ENCODE measurements at regions not wholly inside any gene's neighbourhood (a gene's known extent, or its start where the extent isn't known, plus 50 kb on each side); places are given as distances from the start of the nearest gene placed in this dataset.
"Not testable (repeated sequence)": the region's sequence is repeated elsewhere in the genome, so short reads cannot be mapped to it uniquely, and the experiment has no call there.

DNA sequence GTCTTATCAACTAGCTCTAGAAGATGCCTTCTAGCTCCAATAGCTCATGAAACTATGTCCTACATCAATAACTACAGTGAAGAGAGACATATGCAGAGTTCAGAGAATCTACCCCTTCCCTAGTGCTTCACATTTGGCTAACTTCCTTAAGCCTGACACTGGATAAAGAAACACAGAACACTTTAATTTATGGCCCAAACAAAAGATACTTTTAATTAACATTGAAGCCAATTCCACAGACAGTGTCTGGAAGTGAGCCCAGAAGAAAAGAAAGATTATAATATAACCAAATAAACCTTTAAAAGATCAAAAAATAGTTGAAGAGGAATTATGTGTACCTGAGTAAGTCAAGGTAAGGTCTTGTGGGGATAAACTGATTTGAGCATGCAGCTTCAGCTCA lies 255.2 kb downstream of the C11orf87 start:
- no peak for DNase-seq (ENCODE audit: low read depth, low spot score)

DNA sequence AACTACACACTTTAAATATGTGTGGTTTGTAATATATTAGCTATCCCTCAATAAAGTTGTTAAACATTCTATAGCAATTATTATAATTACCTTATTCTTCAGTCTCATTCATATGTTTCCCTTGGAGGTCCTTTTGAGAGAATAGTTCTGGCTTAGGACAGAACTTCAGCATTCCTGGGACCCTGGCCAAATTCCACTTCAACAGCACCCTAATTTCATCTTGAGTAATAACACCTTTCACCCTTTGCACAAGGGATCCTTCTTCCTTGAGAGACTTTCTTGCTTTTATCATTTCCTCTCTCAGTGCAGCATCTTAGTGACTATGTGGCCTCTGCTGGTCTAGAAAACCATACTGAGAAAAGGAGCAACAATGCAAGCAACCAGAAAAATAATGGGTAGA lies 255.9 kb downstream of the C11orf87 start:
- no peak for DNase-seq (ENCODE audit: low read depth, low spot score)

GRCh38 chr11:109680127-109680526 lies 258.1 kb downstream of the C11orf87 start:
- no peak for DNase-seq (ENCODE audit: low read depth, low spot score)

- DNase-seq (ENCODE audit: low read depth, low spot score): not testable (repeated sequence)
Observed at GRCh38 chr11:109682788-109683187, 260.8 kb downstream of the C11orf87 start.

- no peak for DNase-seq (ENCODE audit: low read depth, low spot score)
Observed at GRCh38 chr11:109695696-109696095, 273.7 kb downstream of the C11orf87 start.

- DNase-seq (ENCODE audit: low read depth, low spot score): no peak
Observed at GRCh38 chr11:109696191-109696897, 274.4 kb downstream of the C11orf87 start.

GRCh38 chr11:109697140-109697843 lies 275.3 kb downstream of the C11orf87 start:
- peak; percentile 33 for DNase-seq (ENCODE audit: low read depth, low spot score)

- no peak for DNase-seq (ENCODE audit: low read depth, low spot score)
Observed at GRCh38 chr11:109698237-109698636, 276.2 kb downstream of the C11orf87 start.

GRCh38 chr11:109704432-109704831 lies 282.4 kb downstream of the C11orf87 start:
- no peak for DNase-seq (ENCODE audit: low read depth, low spot score)

GRCh38 chr11:109706945-109707344 lies 285.0 kb downstream of the C11orf87 start:
- DNase-seq (ENCODE audit: low read depth, low spot score): no peak

DNA sequence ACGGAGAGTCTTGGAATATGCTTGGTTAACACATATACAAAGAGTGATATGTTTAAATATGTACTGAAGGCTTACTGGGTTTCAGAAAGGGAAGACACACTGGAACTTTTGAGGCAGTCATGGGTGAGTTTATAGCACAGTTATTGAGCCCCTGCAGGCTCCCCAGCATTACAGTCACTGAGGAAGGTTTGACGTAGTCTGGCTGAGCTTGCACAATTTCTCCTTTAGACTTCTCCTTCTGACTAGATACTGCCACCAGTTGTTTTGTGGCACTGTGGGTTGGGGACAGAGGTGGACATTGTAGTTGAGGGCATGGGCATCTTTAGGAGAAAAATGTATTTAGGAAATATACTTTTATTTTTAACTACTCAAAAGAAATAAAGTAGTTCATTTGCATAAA lies 285.4 kb downstream of the C11orf87 start:
- DNase-seq (ENCODE audit: low read depth, low spot score): no peak

DNA sequence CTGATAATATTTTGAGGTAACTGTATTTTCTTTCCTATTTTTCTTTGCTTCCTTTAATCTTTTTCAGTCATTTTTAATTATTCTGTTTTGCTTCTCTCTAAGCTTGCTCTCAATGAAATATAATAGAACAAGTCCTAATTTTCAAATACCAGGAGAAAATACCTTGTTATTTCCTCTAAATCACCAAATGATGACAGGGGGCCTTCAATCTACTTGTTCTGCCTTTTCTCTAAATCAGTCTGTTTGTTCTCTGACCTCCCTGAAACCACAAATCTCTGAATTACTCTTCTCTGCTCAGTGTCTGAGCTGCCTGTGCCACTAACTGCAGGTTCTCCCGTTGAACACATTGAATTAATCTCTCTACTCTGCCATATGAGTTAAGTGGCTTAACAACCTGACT lies 286.2 kb downstream of the C11orf87 start:
- no peak for DNase-seq (ENCODE audit: low read depth, low spot score)

GRCh38 chr11:109714444-109714843 lies 292.5 kb downstream of the C11orf87 start:
- not testable (repeated sequence) for DNase-seq (ENCODE audit: low read depth, low spot score)

GRCh38 chr11:109715424-109715823 lies 293.4 kb downstream of the C11orf87 start:
- DNase-seq (ENCODE audit: low read depth, low spot score): not testable (repeated sequence)

- no peak for DNase-seq (ENCODE audit: low read depth, low spot score)
Observed at GRCh38 chr11:109726061-109726460, 304.1 kb downstream of the C11orf87 start.

- no peak for DNase-seq (ENCODE audit: low read depth, low spot score)
Observed at GRCh38 chr11:109728056-109728455, 306.1 kb downstream of the C11orf87 start.

DNA sequence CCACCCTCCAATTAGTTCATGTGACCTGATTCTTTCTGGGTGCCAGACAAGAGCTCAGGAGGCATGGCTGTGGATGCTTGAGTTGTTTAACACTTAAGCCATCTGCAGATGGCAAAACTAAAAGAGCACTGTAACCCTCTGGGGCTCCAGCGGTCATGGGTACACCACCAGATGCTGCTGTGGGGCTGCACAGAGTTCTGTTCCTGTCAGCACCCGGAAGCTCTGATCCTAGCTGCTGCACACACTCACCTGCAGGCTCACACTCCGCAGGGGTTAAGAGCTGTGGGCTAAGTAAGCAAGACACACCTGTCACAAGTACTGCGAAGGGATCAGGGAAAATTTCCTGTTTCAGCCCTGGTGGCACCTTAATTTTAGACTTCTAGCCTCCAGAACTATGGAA lies 307.8 kb downstream of the C11orf87 start:
- no peak for DNase-seq (ENCODE audit: low read depth, low spot score)

DNA sequence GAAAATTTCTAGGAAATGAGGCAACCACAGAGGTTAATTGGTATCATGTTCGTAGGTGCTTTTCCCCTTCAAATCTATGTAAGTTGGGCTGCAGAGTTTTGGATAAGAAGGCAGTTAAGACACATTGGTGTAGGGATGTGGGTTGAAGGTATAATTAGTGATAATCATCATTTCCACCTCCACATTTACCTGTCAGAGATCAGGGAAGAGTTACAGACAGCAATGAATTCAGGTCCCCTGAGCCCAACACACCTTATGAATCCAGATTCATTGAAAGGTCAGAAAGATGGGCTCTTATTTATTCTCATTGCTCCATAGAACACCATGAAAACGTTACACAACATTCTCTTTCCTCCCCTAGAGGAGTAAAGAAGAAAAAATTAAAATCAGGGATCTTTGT lies 308.7 kb downstream of the C11orf87 start:
- no peak for DNase-seq (ENCODE audit: low read depth, low spot score)

- DNase-seq (ENCODE audit: low read depth, low spot score): no peak
Observed at GRCh38 chr11:109731451-109731850, 309.5 kb downstream of the C11orf87 start.

GRCh38 chr11:109733245-109733644 lies 311.3 kb downstream of the C11orf87 start:
- no peak for DNase-seq (ENCODE audit: low read depth, low spot score)

GRCh38 chr11:109734566-109734965 lies 312.6 kb downstream of the C11orf87 start:
- no peak for DNase-seq (ENCODE audit: low read depth, low spot score)

- DNase-seq (ENCODE audit: low read depth, low spot score): no peak
Observed at GRCh38 chr11:109735128-109735527, 313.1 kb downstream of the C11orf87 start.

DNA sequence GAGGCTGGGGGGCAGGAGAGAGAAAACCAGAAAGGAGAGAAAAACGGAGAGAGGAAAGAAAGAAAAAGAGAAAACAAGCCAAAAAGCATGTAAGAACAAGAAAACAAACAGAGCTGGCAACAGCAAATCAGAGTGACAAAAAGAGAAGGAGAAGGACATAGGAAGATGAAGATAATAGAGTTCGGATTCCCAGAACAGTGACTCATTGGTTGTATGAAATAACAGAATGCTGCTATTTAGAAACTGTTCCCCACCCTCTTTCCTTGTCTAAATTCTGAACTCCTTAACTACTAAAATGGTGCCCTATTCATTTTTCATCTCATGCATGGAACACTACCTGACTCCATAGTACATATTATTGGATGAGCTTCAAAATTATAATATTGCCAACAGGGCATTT lies 317.4 kb downstream of the C11orf87 start:
- DNase-seq (ENCODE audit: low read depth, low spot score): no peak

Measured in iPS DF 19.7 (cell line).